ENCODE measurements at regions not wholly inside any gene's neighbourhood (a gene's known extent, or its start where the extent isn't known, plus 50 kb on each side); places are given as distances from the start of the nearest gene placed in this dataset.

GRCh38 chr20:6886065-6886729 is 118.7 kb downstream of the BMP2 start:
- no peak for DNase-seq

- no peak for DNase-seq
These were observed 120.5 kb downstream of the BMP2 start for GRCh38 chr20:6887966-6888365.

- DNase-seq: no peak
These were observed 121.4 kb downstream of the BMP2 start for GRCh38 chr20:6888736-6889395.

DNA sequence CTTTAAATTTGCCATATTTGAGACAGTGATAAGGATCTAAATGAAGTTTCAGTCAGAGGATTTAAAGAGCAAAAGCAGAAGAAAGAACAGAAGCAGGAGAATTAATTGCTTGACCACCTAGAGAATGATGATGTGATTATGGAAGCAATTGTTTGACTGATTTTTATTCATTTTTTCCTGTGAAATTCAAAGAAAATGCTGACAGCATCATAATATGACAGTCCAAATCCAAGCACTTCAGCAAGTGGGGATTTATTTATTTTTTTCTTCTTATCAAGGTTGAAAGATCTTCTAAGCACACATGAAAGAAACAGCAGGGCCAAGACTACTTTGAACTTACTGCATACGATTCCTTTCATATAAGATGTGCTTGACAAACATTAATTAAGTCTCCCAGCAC is 125.2 kb downstream of the BMP2 start:
- DNase-seq: no peak

DNA sequence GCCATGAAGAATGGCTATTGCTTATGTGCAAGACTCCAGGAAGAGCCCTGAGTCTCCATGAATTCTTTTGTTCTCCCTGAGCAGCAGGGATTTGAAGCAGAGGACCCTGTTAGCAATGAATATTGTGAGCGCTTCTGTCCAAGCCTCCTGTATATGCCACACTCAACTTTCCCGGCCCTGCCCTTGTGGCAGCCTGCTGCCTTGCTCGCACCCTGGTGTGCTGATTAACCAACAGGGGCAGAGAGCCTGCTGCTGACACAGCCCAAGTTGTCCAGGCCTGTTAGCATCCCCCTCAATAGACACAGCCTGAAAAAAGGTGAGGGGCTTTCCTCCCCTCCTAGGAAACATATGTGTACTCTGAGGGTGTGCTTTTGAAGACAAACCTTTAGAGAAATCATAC is 131.4 kb downstream of the BMP2 start:
- DNase-seq: no peak

- no peak for DNase-seq
These were observed 139.4 kb downstream of the BMP2 start for GRCh38 chr20:6906871-6907270.

GRCh38 chr20:6908673-6909072 is 141.2 kb downstream of the BMP2 start:
- DNase-seq: no peak

GRCh38 chr20:6909608-6910007 is 142.1 kb downstream of the BMP2 start:
- no peak for DNase-seq

DNA sequence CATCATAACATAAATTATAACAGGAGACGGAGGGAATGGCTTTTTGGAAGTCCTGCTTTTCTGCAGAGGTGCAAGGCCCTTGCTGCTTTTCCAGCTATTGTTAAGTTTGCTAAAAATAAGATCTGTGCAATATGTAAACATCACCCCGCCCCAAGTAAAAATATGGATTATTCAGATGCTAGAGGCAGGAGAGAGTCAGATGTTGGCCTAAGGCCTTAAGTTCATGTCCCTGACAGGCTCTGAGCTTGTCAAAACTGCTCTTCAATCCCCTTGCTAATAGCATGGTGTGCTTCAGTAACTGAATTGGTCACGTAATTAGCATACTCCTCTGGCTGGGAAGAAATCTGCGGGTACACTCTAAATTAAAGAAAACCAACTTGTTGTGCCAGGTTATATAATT is 147.5 kb downstream of the BMP2 start:
- DNase-seq: no peak

- no peak for DNase-seq
These were observed 149.5 kb downstream of the BMP2 start for GRCh38 chr20:6916938-6917337.

DNA sequence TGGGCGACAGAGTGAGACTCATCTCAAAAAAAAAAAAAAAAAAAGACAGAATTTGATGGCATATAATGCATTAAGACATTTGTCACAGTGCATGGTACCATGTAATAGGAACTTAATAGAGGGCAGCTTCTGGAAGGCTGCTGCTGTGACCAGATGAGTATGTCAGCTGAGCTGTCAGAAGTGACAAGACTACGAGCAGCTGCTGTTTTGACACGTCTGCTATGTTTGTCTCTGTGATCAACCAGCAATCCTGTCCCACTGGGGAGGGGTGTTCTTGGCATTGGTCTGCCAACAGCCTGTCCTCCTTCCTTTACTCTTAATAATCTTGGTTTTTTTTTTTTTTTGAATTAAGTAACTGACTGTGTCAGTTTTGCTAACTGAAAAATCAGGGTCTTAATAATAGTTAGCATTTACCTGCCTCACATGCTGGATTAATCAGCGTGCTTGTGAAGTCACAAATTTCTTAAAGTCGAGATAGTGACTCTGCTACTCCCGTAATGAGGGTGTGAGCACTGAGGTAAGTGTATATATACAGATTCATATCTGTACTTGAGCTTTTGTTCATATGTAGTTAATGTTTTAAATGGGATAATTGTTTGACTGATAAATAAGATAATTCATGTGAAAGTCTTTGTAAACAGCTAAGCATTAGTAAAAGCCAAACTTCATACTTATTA is 152.4 kb downstream of the BMP2 start:
- DNase-seq: no peak

- DNase-seq: no peak
These were observed 153.6 kb downstream of the BMP2 start for GRCh38 chr20:6920991-6921613.

GRCh38 chr20:6921717-6922386 is 154.4 kb downstream of the BMP2 start:
- DNase-seq: no peak

DNA sequence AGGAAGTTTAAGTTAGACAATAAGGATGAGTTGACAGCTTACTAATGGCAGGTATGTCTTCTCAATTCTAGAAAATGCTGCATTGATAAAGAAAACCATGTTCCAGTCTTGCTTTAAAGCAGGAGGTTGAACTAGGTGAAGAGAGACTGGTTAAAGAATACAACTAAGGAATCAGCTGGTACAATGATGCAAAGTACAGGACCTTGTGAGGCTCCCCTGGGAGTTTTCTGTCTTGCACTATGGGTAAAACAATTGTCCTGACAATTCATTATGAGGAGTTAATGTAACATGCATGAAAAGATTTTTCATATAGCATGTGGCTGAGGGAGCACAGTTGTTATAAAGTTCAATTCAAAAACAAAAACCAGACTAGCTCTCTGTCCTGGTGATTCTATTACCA is 157.2 kb downstream of the BMP2 start:
- no peak for DNase-seq

DNA sequence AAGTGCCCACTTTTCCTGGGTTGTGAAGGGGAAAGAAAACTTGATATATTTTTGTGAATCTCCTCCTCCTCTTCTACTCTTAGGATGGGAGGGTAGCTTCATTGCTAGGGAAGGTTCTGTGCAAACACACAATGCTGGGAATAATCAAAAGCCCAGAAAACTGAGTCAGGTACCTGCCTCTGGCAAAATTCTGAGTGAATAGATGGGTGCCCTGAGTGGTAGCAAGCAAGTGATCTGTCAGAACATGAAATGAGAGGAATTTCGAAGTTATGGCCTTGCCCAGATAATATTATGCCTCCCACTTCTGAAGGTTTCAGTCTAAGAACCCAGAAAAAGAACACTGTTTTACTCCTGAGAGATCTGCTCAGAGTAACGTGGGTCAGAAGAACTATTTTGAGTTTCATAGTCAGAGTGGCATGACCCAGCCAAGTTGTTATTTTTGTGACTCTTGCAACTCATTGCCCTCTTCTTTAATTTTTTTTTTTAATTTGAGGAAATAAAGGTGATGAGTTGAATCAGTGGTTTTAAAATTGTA is 158.3 kb downstream of the BMP2 start:
- no peak for DNase-seq

- no peak for DNase-seq
These were observed 172.6 kb downstream of the BMP2 start for GRCh38 chr20:6940048-6940447.

- DNase-seq: no peak
These were observed 173.4 kb downstream of the BMP2 start for GRCh38 chr20:6940876-6941275.

GRCh38 chr20:6941571-6941970 is 174.1 kb downstream of the BMP2 start:
- no peak for DNase-seq

- no peak for DNase-seq
These were observed 174.8 kb downstream of the BMP2 start for GRCh38 chr20:6942266-6942665.

- DNase-seq: no peak
These were observed 176.8 kb downstream of the BMP2 start for GRCh38 chr20:6944292-6944691.

- DNase-seq: no peak
These were observed 186.1 kb downstream of the BMP2 start for GRCh38 chr20:6953611-6954010.

GRCh38 chr20:6954219-6954618 is 186.7 kb downstream of the BMP2 start:
- no peak for DNase-seq

DNA sequence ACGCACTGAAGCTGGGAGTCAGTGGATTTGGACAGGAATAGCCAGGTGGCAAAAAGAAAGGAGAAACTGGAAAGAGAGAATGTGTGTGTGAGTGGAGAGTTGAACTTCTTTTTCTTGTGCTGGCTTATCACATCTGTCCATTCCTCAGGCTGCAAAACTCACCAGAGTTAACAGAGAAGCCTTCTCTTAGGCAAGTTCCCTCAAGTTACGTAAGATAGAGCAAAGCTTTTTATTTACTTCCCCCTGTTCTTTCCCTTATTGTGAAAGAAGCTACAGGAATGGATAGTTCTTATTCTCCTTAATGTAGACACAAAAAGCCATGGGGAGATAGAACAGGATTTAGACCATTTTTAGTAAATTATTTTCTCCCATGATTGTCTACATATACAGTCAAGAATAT is 188.6 kb downstream of the BMP2 start:
- DNase-seq: no peak

Data from stimulated activated naive CD4-positive, alpha-beta T cell (primary cell).